GM19463 (cell line): ENCODE measurements at regions not wholly inside any gene's neighbourhood (a gene's known extent, or its start where the extent isn't known, plus 50 kb on each side); places are given as distances from the start of the nearest gene placed in this dataset.

Source experiments
- ATAC-seq: cut with Tn5 transposase; IDR thresholded peaks from one replicate; pipeline ENCODE4 v1.9.1; 2021; ENCODE audit warnings: mild to moderate bottlenecking, moderate library complexity; ENCODE audit not compliant: unreplicated experiment

DNA sequence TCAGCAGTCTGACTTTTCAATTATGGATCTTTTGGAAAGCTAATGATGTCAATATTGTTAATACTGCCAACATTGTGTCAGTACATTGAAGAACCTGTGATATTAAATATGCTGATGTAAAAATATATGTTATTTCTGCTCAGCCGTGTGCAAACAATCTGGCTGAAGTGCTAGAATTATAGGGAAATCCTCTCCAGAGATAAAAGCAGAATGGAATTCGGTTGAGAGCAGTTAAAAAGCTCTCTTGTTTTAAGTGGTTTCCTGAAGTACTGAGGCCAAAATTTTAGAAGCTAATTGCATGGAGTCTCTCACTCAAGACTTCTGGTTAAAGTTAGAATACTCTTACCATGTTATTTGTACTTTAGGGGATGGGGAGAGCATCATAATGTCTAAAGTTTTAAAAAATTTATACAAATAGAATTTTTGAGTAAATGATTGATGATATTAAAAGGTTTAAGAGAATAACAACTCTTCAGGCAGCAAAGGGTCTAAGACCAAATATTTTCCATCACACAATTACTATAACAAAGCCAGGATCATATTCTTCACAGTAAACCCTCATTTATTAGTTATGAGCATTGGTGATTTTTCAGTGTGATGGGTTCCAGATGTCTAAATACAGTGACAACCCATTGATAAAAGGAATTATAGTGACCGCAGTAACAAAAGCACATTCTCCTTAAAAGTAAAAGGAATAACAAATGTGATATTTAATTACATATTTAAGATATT, 834.2 kb upstream of the CXADR start:
- no peak for ATAC-seq

- no peak for ATAC-seq
These were observed 817.8 kb upstream of the CXADR start for GRCh38 chr21:16695074-16695473.

DNA sequence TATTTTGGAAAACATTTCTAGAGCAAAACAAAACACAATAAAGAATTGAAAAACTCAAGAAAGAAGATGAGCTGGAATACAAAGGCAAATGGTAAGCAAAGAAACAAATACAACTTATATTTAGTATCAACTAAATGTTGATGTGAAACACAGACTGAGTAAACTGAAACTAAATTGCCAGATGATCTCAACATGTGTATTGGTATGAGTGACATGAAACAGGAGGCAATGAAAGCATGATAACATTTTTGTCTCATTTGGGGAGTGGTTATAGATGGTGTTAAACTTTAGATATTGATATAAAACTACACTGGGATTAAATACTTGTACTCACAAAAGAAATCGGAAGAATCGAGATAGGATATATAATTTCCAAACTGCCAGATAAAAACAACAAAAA, 805.6 kb upstream of the CXADR start:
- no peak for ATAC-seq

GRCh38 chr21:16708101-16708835, 804.6 kb upstream of the CXADR start:
- ATAC-seq, result no peak

GRCh38 chr21:16709866-16710550, 802.8 kb upstream of the CXADR start:
- no peak for ATAC-seq

DNA sequence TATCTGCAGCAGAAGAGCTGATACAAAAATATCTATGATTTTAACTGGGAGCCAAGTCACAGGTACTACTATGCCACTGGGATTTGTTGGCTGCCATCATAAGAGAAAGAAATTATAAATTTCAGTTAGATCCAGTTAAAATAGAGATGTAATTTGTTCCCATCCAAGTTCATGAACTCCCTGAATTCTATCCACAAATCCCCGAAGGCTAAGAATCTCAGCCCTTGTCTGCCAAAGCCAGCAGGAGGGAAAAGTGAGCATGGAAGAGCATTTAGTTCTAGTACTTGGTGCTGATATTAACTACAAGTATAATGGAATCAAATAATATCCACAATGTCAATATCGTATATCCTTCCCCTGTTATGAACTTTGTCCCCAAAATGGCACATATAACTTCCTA, 801.1 kb upstream of the CXADR start:
- ATAC-seq, result no peak

GRCh38 chr21:16713331-16714117, 799.3 kb upstream of the CXADR start:
- ATAC-seq, result no peak

DNA sequence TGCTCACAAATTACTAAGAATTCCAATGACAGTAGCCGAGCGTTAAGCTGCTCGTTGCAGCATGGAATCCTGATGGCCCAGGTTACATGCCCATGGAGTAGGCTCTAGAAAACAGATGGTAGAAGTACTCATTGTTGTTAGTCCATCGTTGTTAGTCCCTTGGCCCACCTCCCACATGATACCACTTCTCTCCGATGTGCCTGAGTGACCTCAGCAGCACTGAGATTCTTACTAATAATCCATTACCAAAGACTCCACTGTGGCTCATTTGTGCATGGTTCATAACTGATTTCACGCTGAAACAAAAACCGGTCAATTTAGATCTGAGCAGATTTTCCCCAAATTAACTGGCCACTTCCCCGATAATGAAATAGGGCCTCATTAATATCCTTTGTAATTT, 772.3 kb upstream of the CXADR start:
- ATAC-seq, result no peak

- no peak for ATAC-seq
These were observed 771.6 kb upstream of the CXADR start for GRCh38 chr21:16741141-16741665.

- ATAC-seq, result no peak
These were observed 770.7 kb upstream of the CXADR start for GRCh38 chr21:16742131-16742641.

DNA sequence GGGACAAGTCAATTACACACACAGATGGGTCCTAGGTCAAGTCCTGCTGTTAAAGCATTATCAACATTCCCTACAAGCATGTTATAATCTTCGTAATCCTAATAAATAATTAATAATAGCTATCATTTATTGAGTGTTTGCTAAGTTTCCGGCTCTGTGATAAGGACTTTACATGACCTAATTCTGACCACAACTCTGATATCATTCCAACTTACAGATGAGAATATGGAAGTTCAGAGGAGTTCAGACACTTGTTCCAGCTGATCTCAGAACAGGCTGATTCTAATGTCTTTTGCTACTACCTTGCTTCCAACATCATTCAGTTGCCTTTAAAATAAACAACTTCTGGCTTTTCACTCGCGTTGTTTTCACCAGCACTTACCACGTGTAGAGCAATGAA, 770.1 kb upstream of the CXADR start:
- ATAC-seq, result no peak

DNA sequence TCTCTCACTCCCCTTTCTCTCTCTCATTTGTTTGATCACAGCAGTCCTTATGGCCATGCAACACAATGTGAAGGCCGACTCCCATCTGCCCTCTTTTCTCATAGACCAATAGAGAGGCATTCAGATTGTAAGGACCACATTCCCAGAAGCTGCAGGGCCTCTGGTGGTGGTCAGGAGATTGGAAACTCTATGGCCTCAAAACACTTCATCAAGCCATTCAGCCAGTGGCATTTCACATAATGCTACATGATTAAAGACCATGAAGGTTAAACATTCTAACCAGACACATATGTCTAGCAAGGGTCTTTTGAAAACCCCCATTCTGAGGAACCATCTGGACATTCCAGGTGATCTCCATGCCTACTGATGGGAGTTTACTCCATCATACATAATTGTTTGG, 769.5 kb upstream of the CXADR start:
- no peak for ATAC-seq

DNA sequence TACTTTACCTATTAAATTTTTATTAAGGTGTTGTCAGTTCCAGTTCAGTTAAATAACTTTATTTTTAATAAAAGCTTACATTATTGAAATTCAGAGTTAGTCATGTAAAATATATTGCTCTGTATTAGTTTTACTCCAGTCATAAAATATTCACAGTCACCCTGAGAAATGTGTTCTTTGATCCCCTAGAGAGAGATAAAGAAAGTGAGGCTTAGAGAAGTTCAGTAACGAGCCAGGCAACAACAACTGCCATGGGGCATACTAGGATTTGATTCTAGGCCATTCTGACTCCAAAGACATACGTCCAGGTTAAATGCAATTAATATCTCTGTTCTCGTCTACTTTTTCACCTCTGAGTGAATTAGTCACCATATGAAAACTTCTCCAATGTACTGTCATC, 761.9 kb upstream of the CXADR start:
- ATAC-seq, result no peak

DNA sequence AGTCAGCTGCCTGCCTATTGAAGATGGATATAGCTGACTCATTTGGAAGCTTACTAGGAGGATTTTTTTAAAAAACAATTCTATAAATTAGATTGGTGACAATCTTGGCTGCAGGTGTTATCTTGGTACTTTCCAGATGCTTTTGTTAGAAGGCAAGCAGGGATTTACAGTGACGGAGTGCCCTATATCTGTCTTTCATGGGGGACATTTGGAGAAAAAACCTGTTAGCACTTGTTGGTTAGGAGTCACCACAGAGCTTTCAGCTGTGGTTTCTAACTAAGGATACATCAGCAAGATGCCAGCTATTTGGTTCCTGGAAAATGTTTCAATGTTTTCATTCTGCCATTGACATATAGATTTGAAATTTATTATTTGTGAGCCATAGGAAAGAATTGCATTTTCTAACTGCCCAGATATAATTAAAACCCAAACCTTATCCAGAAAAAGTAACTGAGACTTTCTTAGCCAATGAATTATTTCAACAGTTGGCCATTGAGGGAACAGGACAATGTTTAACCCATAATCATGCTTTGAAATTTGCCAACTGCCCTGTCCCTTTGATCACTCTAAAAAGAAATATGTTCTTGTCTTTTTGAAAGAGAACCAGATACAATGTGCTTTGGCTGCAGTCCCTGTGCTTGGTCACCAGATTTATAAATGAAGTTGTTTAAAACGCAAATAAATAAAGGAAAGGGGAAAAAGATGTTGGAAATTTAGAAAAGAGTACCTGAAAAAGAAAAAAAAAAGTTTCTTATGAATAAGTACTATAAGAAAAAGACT, 761.0 kb upstream of the CXADR start:
- no peak for ATAC-seq

- no peak for ATAC-seq
These were observed 760.4 kb upstream of the CXADR start for GRCh38 chr21:16752475-16752857.

- ATAC-seq, result no peak
These were observed 757.8 kb upstream of the CXADR start for GRCh38 chr21:16755061-16755460.

DNA sequence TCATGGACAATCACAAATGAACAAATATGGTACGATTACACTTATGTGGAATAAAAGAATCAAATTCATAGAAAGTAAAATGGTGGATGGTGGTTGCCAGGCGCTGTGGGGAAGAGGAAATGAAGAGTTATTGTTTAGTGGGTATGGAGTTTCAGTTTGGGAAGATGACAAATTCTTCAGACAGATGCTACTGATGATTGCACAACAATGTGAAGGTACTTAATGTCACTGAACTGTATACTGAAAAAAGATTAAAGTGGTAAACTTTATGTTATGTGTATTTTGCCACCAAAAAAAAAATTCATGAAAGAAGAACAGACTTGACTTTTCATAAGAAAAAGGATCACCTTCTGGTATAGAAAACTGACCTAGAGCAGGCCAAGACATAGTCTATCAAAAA, 745.6 kb upstream of the CXADR start:
- no peak for ATAC-seq

GRCh38 chr21:16768096-16768495, 744.7 kb upstream of the CXADR start:
- no peak for ATAC-seq

DNA sequence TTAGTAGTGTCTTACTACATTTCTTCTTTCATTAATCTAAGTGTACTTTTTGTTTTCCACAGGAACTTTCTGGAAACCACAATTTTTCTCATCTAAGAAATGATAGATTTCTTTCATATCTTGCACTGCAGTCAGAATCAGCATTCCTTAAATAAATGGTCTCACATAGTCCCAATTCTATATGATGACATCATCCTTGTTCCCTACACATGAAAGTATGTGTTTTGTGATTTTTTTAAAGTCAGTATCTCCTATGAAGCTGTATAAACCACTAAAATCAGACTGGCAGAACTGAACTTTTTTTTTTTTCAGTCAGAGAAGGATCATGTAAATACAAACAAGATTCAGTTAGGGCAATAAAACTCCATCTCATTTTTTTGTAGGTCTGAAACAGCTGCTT, 742.6 kb upstream of the CXADR start:
- ATAC-seq, result no peak

DNA sequence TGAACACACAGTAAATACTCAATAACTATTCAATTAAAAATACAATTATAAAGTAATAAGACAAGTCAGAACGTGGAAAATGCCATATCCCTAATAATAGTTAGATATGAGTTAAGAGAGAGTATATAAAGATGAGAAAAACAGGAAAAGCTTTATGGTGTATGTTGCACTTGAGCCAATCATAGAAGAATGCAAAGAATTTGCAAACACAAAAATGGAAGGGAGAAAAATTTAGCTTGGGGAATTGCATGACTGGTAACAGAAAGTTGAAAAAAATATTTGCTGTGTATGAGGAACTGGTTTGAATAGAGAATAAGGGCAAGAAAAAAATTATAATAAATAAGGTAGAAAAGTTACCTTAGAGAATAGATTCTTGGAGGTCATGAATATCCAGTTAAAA, 739.6 kb upstream of the CXADR start:
- no peak for ATAC-seq
